Right lobe of liver (tissue), 4 donors: ENCODE measurements at regions not wholly inside any gene's neighbourhood (a gene's known extent, or its start where the extent isn't known, plus 50 kb on each side); places are given as distances from the start of the nearest gene placed in this dataset.
"Not testable (repeated sequence)": the region's sequence is repeated elsewhere in the genome, so short reads cannot be mapped to it uniquely, and the experiment has no call there.

Experiments
- POLR2A ChIP-seq: fragments of 450-650 bp; IDR thresholded peaks from one replicate; pipeline ENCODE4 v1.6.1; 2017; ENCODE audit warnings: antibody characterized with exemption, mild to moderate bottlenecking
- TF ChIP-seq, protein P1 (sequence below), 4 donors: fragments of 200-600 bp in 3 of 4; fragments of 450-650 bp in 1 of 4; IDR thresholded peaks; one replicate each; pipeline versions ENCODE4 v1.5.1 to v1.8.0; 2016 to 2022; ENCODE audit warnings: antibody characterized with exemption in 4 of 4, mild to moderate bottlenecking in 2 of 4
- donor health status: DM: no; HTN: no; CAD: no.
- donor health status: DM: no; HTN: no; CAD: no.
- donor health status: DM: no; HTN: yes; CAD: no.

GRCh38 chr9:62880971-62881370 lies 1691.1 kb downstream of the SPATA31A7 start:
- TF ChIP-seq, protein P1, sequence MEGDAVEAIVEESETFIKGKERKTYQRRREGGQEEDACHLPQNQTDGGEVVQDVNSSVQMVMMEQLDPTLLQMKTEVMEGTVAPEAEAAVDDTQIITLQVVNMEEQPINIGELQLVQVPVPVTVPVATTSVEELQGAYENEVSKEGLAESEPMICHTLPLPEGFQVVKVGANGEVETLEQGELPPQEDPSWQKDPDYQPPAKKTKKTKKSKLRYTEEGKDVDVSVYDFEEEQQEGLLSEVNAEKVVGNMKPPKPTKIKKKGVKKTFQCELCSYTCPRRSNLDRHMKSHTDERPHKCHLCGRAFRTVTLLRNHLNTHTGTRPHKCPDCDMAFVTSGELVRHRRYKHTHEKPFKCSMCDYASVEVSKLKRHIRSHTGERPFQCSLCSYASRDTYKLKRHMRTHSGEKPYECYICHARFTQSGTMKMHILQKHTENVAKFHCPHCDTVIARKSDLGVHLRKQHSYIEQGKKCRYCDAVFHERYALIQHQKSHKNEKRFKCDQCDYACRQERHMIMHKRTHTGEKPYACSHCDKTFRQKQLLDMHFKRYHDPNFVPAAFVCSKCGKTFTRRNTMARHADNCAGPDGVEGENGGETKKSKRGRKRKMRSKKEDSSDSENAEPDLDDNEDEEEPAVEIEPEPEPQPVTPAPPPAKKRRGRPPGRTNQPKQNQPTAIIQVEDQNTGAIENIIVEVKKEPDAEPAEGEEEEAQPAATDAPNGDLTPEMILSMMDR (IDR thresholded peaks at IDR 0.05) = not testable (repeated sequence)
- not testable (repeated sequence) for TF ChIP-seq POLR2A
